ENCODE measurements at regions not wholly inside any gene's neighbourhood (a gene's known extent, or its start where the extent isn't known, plus 50 kb on each side); places are given as distances from the start of the nearest gene placed in this dataset.
"Not testable (repeated sequence)": the region's sequence is repeated elsewhere in the genome, so short reads cannot be mapped to it uniquely, and the experiment has no call there.

DNA sequence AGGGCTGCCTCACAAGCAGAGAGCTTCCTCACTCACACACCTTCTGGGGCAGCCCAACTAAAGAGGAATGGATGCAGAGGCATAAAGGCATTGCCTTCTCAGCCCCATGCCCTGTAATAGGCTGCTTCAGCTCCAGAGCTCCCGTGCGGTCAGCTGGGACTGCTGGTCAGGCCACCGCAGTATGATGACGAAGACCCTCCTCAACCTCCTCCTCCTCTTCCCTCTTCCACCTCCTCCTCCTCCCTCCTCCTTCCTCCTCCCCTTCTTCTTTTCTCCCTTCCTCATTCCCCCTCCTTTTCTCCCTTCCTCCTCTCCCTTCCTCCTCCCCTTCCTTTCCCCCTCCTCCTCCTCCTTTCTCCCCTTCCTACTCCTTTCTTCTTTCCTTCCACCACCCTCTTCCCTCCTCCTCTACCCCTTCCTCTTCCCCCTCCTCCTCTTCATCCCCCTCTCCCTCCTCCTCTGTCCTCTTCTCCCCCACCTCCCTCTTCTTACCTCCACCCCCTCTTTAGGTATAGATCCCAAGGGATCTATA is 465.3 kb upstream of the CDH4 start:
- TF ChIP-seq CTCF (IDR thresholded peaks at IDR 0.05) = no peak
- no peaks in the 10 kb centered on the region for H3K36me3 ChIP-seq (ENCODE audit: insufficient read depth in 1 of 2, low read depth in 1 of 2)
- H3K27me3 ChIP-seq (ENCODE audit: insufficient read depth in 3 of 3, low read length in 2 of 3) = peaks cover 0 to 3% (median 0%) of the 10 kb centered on the region in 3 donors
- DNase-seq (no peak), ATAC-seq (no peak)
- H3K9me3 ChIP-seq = no peaks in the 10 kb centered on the region
- WGBS, 3 donors = 59 to 73% (median 70%) methylated on average over 4 of the region's 4 CpGs
- no peak overlapping the region for H3K27ac ChIP-seq
- H3K4me1 ChIP-seq = no peaks in the 10 kb centered on the region
- no peak overlapping the region for H3K4me3 ChIP-seq
- intact Hi-C loops (cut with DNase I) = no loop called here

DNA sequence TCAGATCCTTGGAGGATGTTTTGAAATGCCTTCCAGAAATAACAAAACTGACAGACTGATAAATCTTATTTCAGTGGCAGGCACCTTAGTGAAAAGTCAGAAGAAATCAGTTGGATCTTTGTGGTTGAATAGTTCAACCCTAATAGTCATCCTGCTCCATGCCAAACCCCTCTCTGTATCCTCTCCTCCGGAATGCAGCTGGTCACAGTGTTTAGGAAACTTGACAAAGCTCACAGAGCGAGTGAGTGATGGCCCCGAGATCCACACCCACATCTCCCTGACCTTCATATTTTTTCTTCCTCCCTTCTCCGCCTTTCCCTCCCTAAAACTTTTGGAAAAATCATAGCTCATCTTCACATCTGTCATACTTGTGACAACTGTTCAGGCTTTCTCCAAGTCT is 464.8 kb upstream of the CDH4 start:
- ATAC-seq = no peak
- WGBS, 3 donors = 8 to 14% (median 11%) methylated on average over 3 to 4 of the region's 4 CpGs

DNA sequence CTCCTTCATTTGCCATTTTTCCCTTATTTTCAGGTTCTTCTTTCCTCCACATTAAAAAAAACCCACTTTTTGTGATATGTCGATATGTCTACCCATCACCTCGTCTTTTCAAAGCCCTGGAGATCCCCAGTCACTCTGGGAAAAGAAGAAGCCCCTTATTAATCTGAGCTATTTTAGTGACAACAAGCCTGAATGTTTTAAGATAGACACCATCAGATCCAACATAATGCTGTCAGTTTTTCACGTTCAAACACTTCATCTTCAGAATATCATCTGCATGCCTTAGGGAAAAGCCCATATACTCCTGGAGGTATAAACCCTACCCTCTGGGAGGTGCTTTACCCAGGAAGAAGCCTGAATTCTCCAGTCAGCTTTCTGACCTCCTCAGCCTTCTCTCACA is 464.0 kb upstream of the CDH4 start:
- no peak for ATAC-seq
- Histone ChIP-seq H3K4me1 (no peaks in the 10 kb centered on the region), H3K36me3 (ENCODE audit: insufficient read depth in 1 of 2, low read depth in 1 of 2) (no peaks in the 10 kb centered on the region), H3K27me3 (ENCODE audit: insufficient read depth in 3 of 3, low read length in 2 of 3) (peaks cover 0 to 2% (median 1%) of the 10 kb centered on the region in 3 donors), H3K9me3 (no peaks in the 10 kb centered on the region), H3K4me3 (no peak overlapping the region), H3K27ac (no peak overlapping the region)
- no peak for TF ChIP-seq CTCF (IDR thresholded peaks at IDR 0.05)
- intact Hi-C loops (cut with DNase I) = no loop called here
- DNase-seq = no peak
- 61 to 62% (median 61%) methylated on average over 3 of the region's 3 CpGs for WGBS, 3 donors

More for the DNA sequence above, 464.8 kb upstream of the CDH4 start:
- Histone ChIP-seq H3K27me3 (ENCODE audit: insufficient read depth in 3 of 3, low read length in 2 of 3) (peaks cover 0 to 3% (median 0%) of the 10 kb centered on the region in 3 donors), H3K4me1 (no peaks in the 10 kb centered on the region), H3K36me3 (ENCODE audit: insufficient read depth in 1 of 2, low read depth in 1 of 2) (no peaks in the 10 kb centered on the region), H3K9me3 (no peaks in the 10 kb centered on the region), H3K4me3 (no peak overlapping the region), H3K27ac (no peak overlapping the region)
- intact Hi-C loops (cut with DNase I) = no loop called here
- no peak for DNase-seq
- TF ChIP-seq CTCF (IDR thresholded peaks at IDR 0.05) = no peak

DNA sequence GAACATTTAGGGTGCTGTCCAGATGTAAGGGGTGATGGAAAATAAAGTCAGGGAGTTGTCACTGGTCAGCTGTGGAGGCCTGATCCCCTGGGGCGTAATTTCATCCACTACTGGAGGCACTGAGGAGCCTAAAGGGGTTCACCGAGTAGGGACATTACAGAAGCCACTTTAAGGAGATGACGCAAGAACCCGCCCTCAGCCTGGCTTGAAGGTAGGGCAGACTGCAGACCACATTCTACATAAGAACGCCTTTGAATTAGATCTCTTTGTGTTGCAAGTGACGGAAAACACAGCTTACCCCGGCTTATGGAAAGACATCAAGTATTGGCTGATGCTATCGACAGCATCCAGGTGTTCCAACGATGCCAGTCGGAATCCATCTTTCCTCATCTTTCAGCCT is 462.7 kb upstream of the CDH4 start:
- 92 to 95% (median 93%) methylated on average over 10 of the region's 10 CpGs for WGBS, 3 donors
- H3K4me1 ChIP-seq = no peaks in the 10 kb centered on the region
- H3K4me3 ChIP-seq = no peak overlapping the region
- H3K27me3 ChIP-seq (ENCODE audit: insufficient read depth in 3 of 3, low read length in 2 of 3) = peaks cover 0 to 1% (median 0%) of the 10 kb centered on the region in 3 donors
- H3K27ac ChIP-seq = no peak overlapping the region
- no peaks in the 10 kb centered on the region for H3K36me3 ChIP-seq (ENCODE audit: insufficient read depth in 1 of 2, low read depth in 1 of 2)
- TF ChIP-seq CTCF (IDR thresholded peaks at IDR 0.05) = no peak
- ATAC-seq = no peak
- intact Hi-C loops (cut with DNase I) = no loop called here
- DNase-seq = no peak
- no peaks in the 10 kb centered on the region for H3K9me3 ChIP-seq

GRCh38 chr20:60790339-60790738 is 461.7 kb upstream of the CDH4 start:
- H3K4me1 ChIP-seq; H3K9me3 ChIP-seq; H3K27ac ChIP-seq; H3K27me3 ChIP-seq (ENCODE audit: insufficient read depth in 3 of 3, low read length in 2 of 3); ATAC-seq; H3K36me3 ChIP-seq (ENCODE audit: insufficient read depth in 1 of 2, low read depth in 1 of 2); DNase-seq; H3K4me3 ChIP-seq; intact Hi-C loops (cut with DNase I): not testable (repeated sequence)
- 96 to 99% (median 97%) methylated on average over 3 of the region's 3 CpGs for WGBS, 3 donors
